ENCODE measurements at regions not wholly inside any gene's neighbourhood (a gene's known extent, or its start where the extent isn't known, plus 50 kb on each side); places are given as distances from the start of the nearest gene placed in this dataset.

GRCh38 chr5:23001120-23001519 lies 148.0 kb upstream of the CDH12 start:
- intact Hi-C loops (cut with micrococcal nuclease) = no loop called here

GRCh38 chr5:22998774-22999173 lies 145.6 kb upstream of the CDH12 start:
- intact Hi-C loops (cut with micrococcal nuclease) = no loop called here

GRCh38 chr5:22998362-22998761 lies 145.2 kb upstream of the CDH12 start:
- intact Hi-C loops (cut with micrococcal nuclease) = no loop called here

- intact Hi-C loops (cut with micrococcal nuclease) = no loop called here
Observed at GRCh38 chr5:22988937-22989336, 135.8 kb upstream of the CDH12 start.

- intact Hi-C loops (cut with micrococcal nuclease) = no loop called here
Observed at GRCh38 chr5:22986281-22986680, 133.1 kb upstream of the CDH12 start.

- intact Hi-C loops (cut with micrococcal nuclease) = no loop called here
Observed at GRCh38 chr5:22985446-22985845, 132.3 kb upstream of the CDH12 start.

GRCh38 chr5:22970956-22971618 lies 117.9 kb upstream of the CDH12 start:
- intact Hi-C loops (cut with micrococcal nuclease) = no loop called here

- intact Hi-C loops (cut with micrococcal nuclease) = no loop called here
Observed at GRCh38 chr5:22970491-22970890, 117.3 kb upstream of the CDH12 start.

GRCh38 chr5:22968386-22968785 lies 115.2 kb upstream of the CDH12 start:
- intact Hi-C loops (cut with micrococcal nuclease) = no loop called here

- intact Hi-C loops (cut with micrococcal nuclease) = no loop called here
Observed at GRCh38 chr5:22965960-22966359, 112.8 kb upstream of the CDH12 start.

- intact Hi-C loops (cut with micrococcal nuclease) = no loop called here
Observed at GRCh38 chr5:22964632-22965031, 111.5 kb upstream of the CDH12 start.

GRCh38 chr5:22958462-22959262 lies 105.5 kb upstream of the CDH12 start:
- intact Hi-C loops (cut with micrococcal nuclease) = no loop called here

- intact Hi-C loops (cut with micrococcal nuclease) = no loop called here
Observed at GRCh38 chr5:22947921-22948320, 94.8 kb upstream of the CDH12 start.

GRCh38 chr5:22938362-22938761 lies 85.2 kb upstream of the CDH12 start:
- intact Hi-C loops (cut with micrococcal nuclease) = no loop called here

- intact Hi-C loops (cut with micrococcal nuclease) = no loop called here
Observed at GRCh38 chr5:22928821-22929482, 75.8 kb upstream of the CDH12 start.

GRCh38 chr5:22926574-22926973 lies 73.4 kb upstream of the CDH12 start:
- intact Hi-C loops (cut with micrococcal nuclease) = no loop called here

- intact Hi-C loops (cut with micrococcal nuclease) = no loop called here
Observed at GRCh38 chr5:22918511-22918910, 65.4 kb upstream of the CDH12 start.

- intact Hi-C loops (cut with micrococcal nuclease) = no loop called here
Observed at GRCh38 chr5:22916393-22916792, 63.2 kb upstream of the CDH12 start.

- intact Hi-C loops (cut with micrococcal nuclease) = no loop called here
Observed at GRCh38 chr5:22911019-22911418, 57.9 kb upstream of the CDH12 start.

- intact Hi-C loops (cut with micrococcal nuclease) = no loop called here
Observed at GRCh38 chr5:22910523-22910922, 57.4 kb upstream of the CDH12 start.

GRCh38 chr5:22908586-22908985 lies 55.4 kb upstream of the CDH12 start:
- intact Hi-C loops (cut with micrococcal nuclease) = loop anchor here (10.0 kb wide), 1 partner anchor 646 kb away; no protein-coding TSS in a partner anchor

GRCh38 chr5:22908129-22908528 lies 55.0 kb upstream of the CDH12 start:
- intact Hi-C loops (cut with micrococcal nuclease) = loop anchor here (10.0 kb wide), 1 partner anchor 647 kb away; no protein-coding TSS in a partner anchor
